ENCODE measurements at regions not wholly inside any gene's neighbourhood (a gene's known extent, or its start where the extent isn't known, plus 50 kb on each side); places are given as distances from the start of the nearest gene placed in this dataset.

DNA sequence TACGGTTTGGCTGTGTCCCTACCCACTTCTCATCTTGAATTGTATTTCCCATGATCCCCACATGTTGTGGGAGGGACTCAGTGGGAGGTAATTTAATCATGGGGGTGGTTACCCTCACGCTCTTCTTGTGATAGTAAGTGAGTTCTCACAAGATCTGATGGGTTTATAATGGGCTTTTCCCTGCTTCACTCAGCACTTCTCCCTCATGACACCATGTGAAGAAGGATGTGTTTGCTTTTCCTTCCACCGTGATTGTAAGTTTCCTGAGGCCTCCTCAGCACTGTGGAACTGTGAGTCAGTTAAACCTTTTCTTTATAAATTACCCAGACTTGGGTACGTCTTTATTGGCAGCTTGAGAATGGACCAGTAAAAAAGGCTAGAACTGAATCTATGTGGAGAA is 750.0 kb upstream of the ID2 start:
- TF ChIP-seq POLR2AphosphoS5 (IDR thresholded peaks at IDR 0.05; ENCODE audit: low read depth, low read length) (no peak), FOXP2 (optimal IDR thresholded peaks at IDR 0.05; ENCODE audit: borderline replicate concordance, extremely low read depth, extremely low read length, insufficient read depth) (no peak), TAF1 (IDR thresholded peaks at IDR 0.05; ENCODE audit: borderline replicate concordance, insufficient read depth, low read length) (no peak), SIN3A (IDR thresholded peaks at IDR 0.05; ENCODE audit: borderline replicate concordance, insufficient read depth, low read length) (no peak)
- TF ChIP-seq, protein P1, sequence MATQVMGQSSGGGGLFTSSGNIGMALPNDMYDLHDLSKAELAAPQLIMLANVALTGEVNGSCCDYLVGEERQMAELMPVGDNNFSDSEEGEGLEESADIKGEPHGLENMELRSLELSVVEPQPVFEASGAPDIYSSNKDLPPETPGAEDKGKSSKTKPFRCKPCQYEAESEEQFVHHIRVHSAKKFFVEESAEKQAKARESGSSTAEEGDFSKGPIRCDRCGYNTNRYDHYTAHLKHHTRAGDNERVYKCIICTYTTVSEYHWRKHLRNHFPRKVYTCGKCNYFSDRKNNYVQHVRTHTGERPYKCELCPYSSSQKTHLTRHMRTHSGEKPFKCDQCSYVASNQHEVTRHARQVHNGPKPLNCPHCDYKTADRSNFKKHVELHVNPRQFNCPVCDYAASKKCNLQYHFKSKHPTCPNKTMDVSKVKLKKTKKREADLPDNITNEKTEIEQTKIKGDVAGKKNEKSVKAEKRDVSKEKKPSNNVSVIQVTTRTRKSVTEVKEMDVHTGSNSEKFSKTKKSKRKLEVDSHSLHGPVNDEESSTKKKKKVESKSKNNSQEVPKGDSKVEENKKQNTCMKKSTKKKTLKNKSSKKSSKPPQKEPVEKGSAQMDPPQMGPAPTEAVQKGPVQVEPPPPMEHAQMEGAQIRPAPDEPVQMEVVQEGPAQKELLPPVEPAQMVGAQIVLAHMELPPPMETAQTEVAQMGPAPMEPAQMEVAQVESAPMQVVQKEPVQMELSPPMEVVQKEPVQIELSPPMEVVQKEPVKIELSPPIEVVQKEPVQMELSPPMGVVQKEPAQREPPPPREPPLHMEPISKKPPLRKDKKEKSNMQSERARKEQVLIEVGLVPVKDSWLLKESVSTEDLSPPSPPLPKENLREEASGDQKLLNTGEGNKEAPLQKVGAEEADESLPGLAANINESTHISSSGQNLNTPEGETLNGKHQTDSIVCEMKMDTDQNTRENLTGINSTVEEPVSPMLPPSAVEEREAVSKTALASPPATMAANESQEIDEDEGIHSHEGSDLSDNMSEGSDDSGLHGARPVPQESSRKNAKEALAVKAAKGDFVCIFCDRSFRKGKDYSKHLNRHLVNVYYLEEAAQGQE (IDR thresholded peaks at IDR 0.05; ENCODE audit: insufficient read depth in 1 of 2, low read depth in 2 of 2, low read length in 2 of 2): no peak

DNA sequence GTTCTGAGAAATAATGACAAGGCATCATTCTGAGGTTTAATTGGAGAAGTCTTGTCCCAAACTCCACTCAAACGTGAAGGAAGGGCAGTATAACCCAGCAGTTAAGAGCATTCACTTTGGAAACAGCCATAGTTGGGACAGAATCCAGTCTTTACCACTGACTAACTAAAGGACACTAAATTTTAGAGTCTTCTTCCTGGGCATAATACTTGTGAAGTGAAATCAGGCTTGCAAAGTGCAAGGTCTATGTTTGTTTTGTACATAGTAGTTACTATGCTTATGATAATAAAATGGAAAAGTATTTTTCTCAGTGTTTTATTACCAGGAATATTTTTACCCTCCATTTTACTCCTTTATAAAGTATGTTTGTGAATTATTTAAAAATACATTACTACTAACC is 748.2 kb upstream of the ID2 start:
- TF ChIP-seq TAF1 (IDR thresholded peaks at IDR 0.05; ENCODE audit: borderline replicate concordance, insufficient read depth, low read length) (no peak), POLR2AphosphoS5 (IDR thresholded peaks at IDR 0.05; ENCODE audit: low read depth, low read length) (no peak), FOXP2 (optimal IDR thresholded peaks at IDR 0.05; ENCODE audit: borderline replicate concordance, extremely low read depth, extremely low read length, insufficient read depth) (no peak), SIN3A (IDR thresholded peaks at IDR 0.05; ENCODE audit: borderline replicate concordance, insufficient read depth, low read length) (no peak)
- TF ChIP-seq, protein P1 (IDR thresholded peaks at IDR 0.05; ENCODE audit: insufficient read depth in 1 of 2, low read depth in 2 of 2, low read length in 2 of 2): no peak

DNA sequence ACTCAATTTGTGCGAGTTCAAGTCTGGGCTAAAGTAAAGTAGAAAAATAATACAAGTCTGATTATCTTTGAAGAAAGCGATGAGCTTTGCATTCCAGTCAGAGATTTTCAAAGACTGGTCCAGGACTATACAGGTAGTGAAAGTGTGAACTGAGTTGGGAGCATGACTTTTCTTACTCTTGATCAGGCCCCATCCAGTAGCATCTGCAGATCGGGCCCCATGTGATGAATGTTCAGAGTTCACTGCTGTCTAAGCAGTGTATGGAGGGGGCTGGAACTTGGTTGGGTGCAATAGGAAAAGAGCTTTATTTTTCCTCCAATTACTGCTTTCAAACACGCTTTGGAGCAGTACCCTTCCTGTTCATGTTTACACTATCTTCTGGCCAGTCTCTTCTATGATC is 747.4 kb upstream of the ID2 start:
- TF ChIP-seq FOXP2 (optimal IDR thresholded peaks at IDR 0.05; ENCODE audit: borderline replicate concordance, extremely low read depth, extremely low read length, insufficient read depth) (no peak), SIN3A (IDR thresholded peaks at IDR 0.05; ENCODE audit: borderline replicate concordance, insufficient read depth, low read length) (no peak), TAF1 (IDR thresholded peaks at IDR 0.05; ENCODE audit: borderline replicate concordance, insufficient read depth, low read length) (no peak), POLR2AphosphoS5 (IDR thresholded peaks at IDR 0.05; ENCODE audit: low read depth, low read length) (no peak)
- TF ChIP-seq, protein P1 (IDR thresholded peaks at IDR 0.05; ENCODE audit: insufficient read depth in 1 of 2, low read depth in 2 of 2, low read length in 2 of 2): no peak

DNA sequence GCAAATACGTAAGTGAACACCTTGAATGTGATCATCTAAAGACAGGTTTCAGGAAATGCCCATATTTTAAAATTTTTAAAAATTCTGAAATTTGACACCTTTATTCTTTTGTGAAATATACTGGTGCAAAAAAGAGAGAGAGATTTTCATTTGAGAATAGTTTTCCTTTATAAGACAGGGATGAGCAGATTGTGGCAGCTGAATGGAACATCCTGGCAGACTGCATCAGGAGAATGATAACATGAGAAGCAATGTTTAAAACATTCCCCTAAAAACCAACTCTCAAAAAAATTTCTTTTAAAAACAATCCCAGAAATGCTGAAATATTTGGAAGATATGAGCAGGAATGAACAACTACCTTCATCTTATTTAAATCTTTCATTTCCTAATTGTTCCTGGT is 744.8 kb upstream of the ID2 start:
- TF ChIP-seq SIN3A (IDR thresholded peaks at IDR 0.05; ENCODE audit: borderline replicate concordance, insufficient read depth, low read length): no peak
- TF ChIP-seq POLR2AphosphoS5 (IDR thresholded peaks at IDR 0.05; ENCODE audit: low read depth, low read length): no peak
- no peak for TF ChIP-seq TAF1 (IDR thresholded peaks at IDR 0.05; ENCODE audit: borderline replicate concordance, insufficient read depth, low read length)
- no peak for TF ChIP-seq FOXP2 (optimal IDR thresholded peaks at IDR 0.05; ENCODE audit: borderline replicate concordance, extremely low read depth, extremely low read length, insufficient read depth)

DNA sequence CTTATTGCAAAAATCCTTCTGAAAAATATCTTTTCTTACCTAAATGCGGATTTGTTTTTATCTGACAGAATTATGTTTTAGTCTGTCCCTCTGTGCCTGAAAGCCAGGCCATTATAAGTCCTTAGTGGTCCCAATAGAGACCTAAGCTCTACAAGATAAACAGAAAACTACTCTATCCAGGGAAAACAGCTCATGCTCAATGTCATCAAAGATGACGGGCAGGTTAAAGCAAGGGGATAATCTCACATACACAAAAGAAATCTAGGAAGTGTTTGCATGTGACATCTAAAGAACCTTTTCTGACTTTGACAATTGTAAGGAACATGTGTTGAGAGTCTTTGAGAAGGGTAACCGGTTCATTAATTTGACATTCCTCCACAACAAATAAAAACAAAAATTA is 741.1 kb upstream of the ID2 start:
- TF ChIP-seq TAF1 (IDR thresholded peaks at IDR 0.05; ENCODE audit: borderline replicate concordance, insufficient read depth, low read length) (no peak), POLR2AphosphoS5 (IDR thresholded peaks at IDR 0.05; ENCODE audit: low read depth, low read length) (no peak), SIN3A (IDR thresholded peaks at IDR 0.05; ENCODE audit: borderline replicate concordance, insufficient read depth, low read length) (no peak), FOXP2 (optimal IDR thresholded peaks at IDR 0.05; ENCODE audit: borderline replicate concordance, extremely low read depth, extremely low read length, insufficient read depth) (no peak)
- TF ChIP-seq, protein P1 (IDR thresholded peaks at IDR 0.05; ENCODE audit: insufficient read depth in 1 of 2, low read depth in 2 of 2, low read length in 2 of 2): no peak
